OCI-LY7 (cell line): ENCODE measurements at regions not wholly inside any gene's neighbourhood (a gene's known extent, or its start where the extent isn't known, plus 50 kb on each side); places are given as distances from the start of the nearest gene placed in this dataset.

Source experiments
- EZH2phosphoT487 ChIP-seq: fragments of 200-600 bp; sonication (generic); IDR thresholded peaks from 2 replicates; pipeline ENCODE4 v1.6.1; 2018; ENCODE audit warnings: low read depth, borderline replicate concordance, mild to moderate bottlenecking, mixed run types, antibody characterized with exemption, low read length, moderate library complexity, mixed read lengths
- TF ChIP-seq, protein P1 (sequence below): fragments of 200-600 bp; sonication (generic); conservative IDR thresholded peaks from 2 replicates; pipeline ENCODE4 v1.5.1; 2014; ENCODE audit warnings: mild to moderate bottlenecking, antibody characterized with exemption, low read length, moderate library complexity, mixed read lengths

GRCh38 chr6:48994811-48995210, 468.2 kb downstream of the MMUT start:
- TF ChIP-seq, protein P1, sequence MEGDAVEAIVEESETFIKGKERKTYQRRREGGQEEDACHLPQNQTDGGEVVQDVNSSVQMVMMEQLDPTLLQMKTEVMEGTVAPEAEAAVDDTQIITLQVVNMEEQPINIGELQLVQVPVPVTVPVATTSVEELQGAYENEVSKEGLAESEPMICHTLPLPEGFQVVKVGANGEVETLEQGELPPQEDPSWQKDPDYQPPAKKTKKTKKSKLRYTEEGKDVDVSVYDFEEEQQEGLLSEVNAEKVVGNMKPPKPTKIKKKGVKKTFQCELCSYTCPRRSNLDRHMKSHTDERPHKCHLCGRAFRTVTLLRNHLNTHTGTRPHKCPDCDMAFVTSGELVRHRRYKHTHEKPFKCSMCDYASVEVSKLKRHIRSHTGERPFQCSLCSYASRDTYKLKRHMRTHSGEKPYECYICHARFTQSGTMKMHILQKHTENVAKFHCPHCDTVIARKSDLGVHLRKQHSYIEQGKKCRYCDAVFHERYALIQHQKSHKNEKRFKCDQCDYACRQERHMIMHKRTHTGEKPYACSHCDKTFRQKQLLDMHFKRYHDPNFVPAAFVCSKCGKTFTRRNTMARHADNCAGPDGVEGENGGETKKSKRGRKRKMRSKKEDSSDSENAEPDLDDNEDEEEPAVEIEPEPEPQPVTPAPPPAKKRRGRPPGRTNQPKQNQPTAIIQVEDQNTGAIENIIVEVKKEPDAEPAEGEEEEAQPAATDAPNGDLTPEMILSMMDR, result no peak
- no peak for TF ChIP-seq EZH2phosphoT487
